ENCODE measurements at regions not wholly inside any gene's neighbourhood (a gene's known extent, or its start where the extent isn't known, plus 50 kb on each side); places are given as distances from the start of the nearest gene placed in this dataset.

GRCh38 chrX:26952213-26952612 is 510.9 kb downstream of the PPP4R3C start:
- no peak for DNase-seq (ENCODE audit: low spot score in 2 of 2, unreplicated experiment in 2 of 2)
- Mint-ChIP-seq H3K27me3 (ENCODE audit: low read depth) (no peaks in the 10 kb centered on the region), H3K27ac (no peak overlapping the region), H3K4me1 (peaks cover 8% of the 10 kb centered on the region), H3K36me3 (peaks cover 8% of the 10 kb centered on the region), H3K4me3 (no peak overlapping the region), H3K9me3 (peaks cover 37% of the 10 kb centered on the region)
- TF ChIP-seq CTCF (IDR thresholded peaks at IDR 0.05; ENCODE audit: unreplicated experiment), result no peak

GRCh38 chrX:26927419-26927818 is 535.7 kb downstream of the PPP4R3C start:
- Mint-ChIP-seq H3K4me1 (peaks cover 9% of the 10 kb centered on the region), H3K36me3 (no peaks in the 10 kb centered on the region)
- no peak for TF ChIP-seq CTCF (IDR thresholded peaks at IDR 0.05; ENCODE audit: unreplicated experiment)

GRCh38 chrX:26925088-26925487 is 538.1 kb downstream of the PPP4R3C start:
- Mint-ChIP-seq H3K27me3 (ENCODE audit: low read depth) (no peaks in the 10 kb centered on the region), H3K4me3 (no peak overlapping the region), H3K4me1 (peaks cover 3% of the 10 kb centered on the region), H3K9me3 (peaks cover 17% of the 10 kb centered on the region), H3K27ac (no peak overlapping the region), H3K36me3 (no peaks in the 10 kb centered on the region)
- DNase-seq (ENCODE audit: low spot score in 2 of 2, unreplicated experiment in 2 of 2), result no peak
- TF ChIP-seq CTCF (IDR thresholded peaks at IDR 0.05; ENCODE audit: unreplicated experiment), result no peak

More at GRCh38 chrX:26927419-26927818, 535.7 kb downstream of the PPP4R3C start:
- Mint-ChIP-seq H3K27me3 (ENCODE audit: low read depth) (no peaks in the 10 kb centered on the region), H3K27ac (no peak overlapping the region), H3K9me3 (peaks cover 19% of the 10 kb centered on the region), H3K4me3 (no peak overlapping the region)
- DNase-seq (ENCODE audit: low spot score in 2 of 2, unreplicated experiment in 2 of 2), result no peak

GRCh38 chrX:26922278-26922677 is 540.9 kb downstream of the PPP4R3C start:
- H3K9me3 Mint-ChIP-seq, result peaks cover 31% of the 10 kb centered on the region
- H3K27me3 Mint-ChIP-seq (ENCODE audit: low read depth), result no peaks in the 10 kb centered on the region
- no peaks in the 10 kb centered on the region for H3K36me3 Mint-ChIP-seq
- no peak for DNase-seq (ENCODE audit: low spot score in 2 of 2, unreplicated experiment in 2 of 2)
- no peak overlapping the region for H3K4me3 Mint-ChIP-seq
- no peak for TF ChIP-seq CTCF (IDR thresholded peaks at IDR 0.05; ENCODE audit: unreplicated experiment)
- no peak overlapping the region for H3K27ac Mint-ChIP-seq
- peaks cover 3% of the 10 kb centered on the region for H3K4me1 Mint-ChIP-seq

GRCh38 chrX:26918631-26919030 is 544.5 kb downstream of the PPP4R3C start:
- Mint-ChIP-seq H3K4me3 (no peak overlapping the region), H3K4me1 (no peaks in the 10 kb centered on the region), H3K27me3 (ENCODE audit: low read depth) (no peaks in the 10 kb centered on the region), H3K9me3 (peaks cover 29% of the 10 kb centered on the region), H3K36me3 (no peaks in the 10 kb centered on the region), H3K27ac (no peak overlapping the region)
- DNase-seq (ENCODE audit: low spot score in 2 of 2, unreplicated experiment in 2 of 2), result no peak
- no peak for TF ChIP-seq CTCF (IDR thresholded peaks at IDR 0.05; ENCODE audit: unreplicated experiment)

GRCh38 chrX:26916991-26917390 is 546.1 kb downstream of the PPP4R3C start:
- no peak for TF ChIP-seq CTCF (IDR thresholded peaks at IDR 0.05; ENCODE audit: unreplicated experiment)
- Mint-ChIP-seq H3K27ac (no peak overlapping the region), H3K36me3 (no peaks in the 10 kb centered on the region), H3K4me1 (no peaks in the 10 kb centered on the region), H3K9me3 (peaks cover 38% of the 10 kb centered on the region), H3K4me3 (no peak overlapping the region), H3K27me3 (ENCODE audit: low read depth) (no peaks in the 10 kb centered on the region)
- no peak for DNase-seq (ENCODE audit: low spot score in 2 of 2, unreplicated experiment in 2 of 2)
